WTC11 (cell line): ENCODE measurements at regions not wholly inside any gene's neighbourhood (a gene's known extent, or its start where the extent isn't known, plus 50 kb on each side); places are given as distances from the start of the nearest gene placed in this dataset.

ENCODE experiments used
- ATAC-seq: fragments of 200-7000 bp; cut with Tn5 transposase; 2 replicates; pipeline ENCODE4 v1.10.0; 2021; ENCODE audit warnings: mild to moderate bottlenecking, moderate library complexity
- CTCF ChIA-PET: fragments of 300-600 bp; sonication (Branson Sonifier 250); formaldehyde crosslinking; loops from one replicate; lab custom pipeline; 2021; ENCODE audit warnings: antibody characterized with exemption; lab: Charles Lee
- POLR2A ChIA-PET: fragments of 350-600 bp; sonication (Branson Sonifier 250); formaldehyde crosslinking; loops from one replicate; lab custom pipeline; 2021; ENCODE audit warnings: antibody characterized with exemption; lab: Charles Lee
- DNase-seq: peaks from one replicate; pipeline ENCODE4 v3.0.0; 2021; ENCODE audit warnings: low spot score
- H3K27ac Mint-ChIP-seq: 2 replicates; pipeline ENCODE4 v1.8.0; 2021; ENCODE audit warnings: mixed read lengths
- H3K27me3 Mint-ChIP-seq: 2 replicates; pipeline ENCODE4 v1.8.0; 2021; ENCODE audit warnings: low read depth, mild to moderate bottlenecking, moderate library complexity, mixed read lengths
- H3K36me3 Mint-ChIP-seq: 2 replicates; pipeline ENCODE4 v1.8.0; 2021; ENCODE audit warnings: mixed read lengths
- H3K4me1 Mint-ChIP-seq: 2 replicates; pipeline ENCODE4 v1.8.0; 2022; ENCODE audit warnings: mixed read lengths
- H3K4me3 Mint-ChIP-seq: 2 replicates; pipeline ENCODE4 v1.8.0; 2021; ENCODE audit warnings: mild to moderate bottlenecking, moderate library complexity, mixed read lengths
- H3K9me3 Mint-ChIP-seq: 2 replicates; pipeline ENCODE4 v1.8.0; 2021; ENCODE audit warnings: mixed read lengths
- ATF6 ChIP-seq: sonication (generic); formaldehyde crosslinking; IDR thresholded peaks from 2 replicates; pipeline ENCODE4 v1.8.1; 2023; ENCODE audit warnings: mild to moderate bottlenecking, missing genetic modification reagents
- CBFB ChIP-seq: sonication (generic); formaldehyde crosslinking; IDR thresholded peaks from 2 replicates; pipeline ENCODE4 v1.8.1; 2022; ENCODE audit warnings: mild to moderate bottlenecking, low read depth, missing genetic modification reagents
- CREB1 ChIP-seq: sonication (generic); formaldehyde crosslinking; IDR thresholded peaks from 2 replicates; pipeline ENCODE4 v1.8.0; 2023; ENCODE audit warnings: mild to moderate bottlenecking, missing genetic modification reagents
- CTCF ChIP-seq: fragments of 200-600 bp; IDR thresholded peaks from 2 replicates; pipeline ENCODE4 v1.8.0; 2022; ENCODE audit warnings: antibody characterized with exemption
- IRF2 ChIP-seq: sonication (generic); formaldehyde crosslinking; IDR thresholded peaks from 2 replicates; pipeline ENCODE4 v1.8.0; 2022; ENCODE audit warnings: low read depth, missing genetic modification reagents, borderline replicate concordance
- MAX ChIP-seq: sonication (generic); formaldehyde crosslinking; IDR thresholded peaks from 2 replicates; pipeline ENCODE4 v1.8.0; 2022; ENCODE audit warnings: mild to moderate bottlenecking, missing genetic modification reagents
- NFATC4 ChIP-seq: fragments of 250-450 bp; sonication (Bioruptor Pico); IDR thresholded peaks from 2 replicates; pipeline ENCODE4 v1.9.0; 2021; ENCODE audit warnings: mild to moderate bottlenecking
- NFYB ChIP-seq: sonication (generic); formaldehyde crosslinking; conservative IDR thresholded peaks from 2 replicates; pipeline ENCODE4 v1.8.0; 2022; ENCODE audit warnings: low read depth, missing genetic modification reagents
- NR1H2 ChIP-seq: sonication (generic); formaldehyde crosslinking; IDR thresholded peaks from 2 replicates; pipeline ENCODE4 v1.9.0; 2021; ENCODE audit warnings: mild to moderate bottlenecking, moderate library complexity, missing genetic modification reagents
- PREB ChIP-seq: sonication (generic); formaldehyde crosslinking; IDR thresholded peaks from 2 replicates; pipeline ENCODE4 v1.8.1; 2022; ENCODE audit warnings: mild to moderate bottlenecking, missing genetic modification reagents, moderate library complexity, borderline replicate concordance
- RELA ChIP-seq: sonication (generic); formaldehyde crosslinking; IDR thresholded peaks from 2 replicates; pipeline ENCODE4 v1.8.1; 2022; ENCODE audit warnings: missing genetic modification reagents, mild to moderate bottlenecking, borderline replicate concordance
- RORB ChIP-seq: fragments of 250-450 bp; sonication (Bioruptor Pico); IDR thresholded peaks from 2 replicates; pipeline ENCODE4 v1.9.0; 2021; ENCODE audit warnings: mild to moderate bottlenecking
- ZNF121 ChIP-seq: sonication (generic); formaldehyde crosslinking; IDR thresholded peaks from 2 replicates; pipeline ENCODE4 v1.8.0; 2023; ENCODE audit warnings: missing genetic modification reagents
- ZNF263 ChIP-seq: sonication (generic); formaldehyde crosslinking; IDR thresholded peaks from 2 replicates; pipeline ENCODE4 v1.8.1; 2022; ENCODE audit warnings: low read depth, mild to moderate bottlenecking, moderate library complexity, missing genetic modification reagents
- ZNF317 ChIP-seq: sonication (generic); formaldehyde crosslinking; IDR thresholded peaks from 2 replicates; pipeline ENCODE4 v1.8.1; 2023; ENCODE audit warnings: low read depth, mild to moderate bottlenecking, moderate library complexity, missing genetic modification reagents, borderline replicate concordance
- ZNF425 ChIP-seq: fragments of 250-450 bp; sonication (Bioruptor Pico); conservative IDR thresholded peaks from 2 replicates; pipeline ENCODE4 v1.9.0; 2021; ENCODE audit warnings: mild to moderate bottlenecking
- TF ChIP-seq, protein P1 (sequence below): sonication (generic); formaldehyde crosslinking; IDR thresholded peaks from 2 replicates; pipeline ENCODE4 v1.8.1; 2023; ENCODE audit warnings: mild to moderate bottlenecking, moderate library complexity, missing genetic modification reagents
- TF ChIP-seq, protein P2 (sequence below): sonication (generic); formaldehyde crosslinking; IDR thresholded peaks from 2 replicates; pipeline ENCODE4 v1.8.0; 2022; ENCODE audit warnings: missing genetic modification reagents

DNA sequence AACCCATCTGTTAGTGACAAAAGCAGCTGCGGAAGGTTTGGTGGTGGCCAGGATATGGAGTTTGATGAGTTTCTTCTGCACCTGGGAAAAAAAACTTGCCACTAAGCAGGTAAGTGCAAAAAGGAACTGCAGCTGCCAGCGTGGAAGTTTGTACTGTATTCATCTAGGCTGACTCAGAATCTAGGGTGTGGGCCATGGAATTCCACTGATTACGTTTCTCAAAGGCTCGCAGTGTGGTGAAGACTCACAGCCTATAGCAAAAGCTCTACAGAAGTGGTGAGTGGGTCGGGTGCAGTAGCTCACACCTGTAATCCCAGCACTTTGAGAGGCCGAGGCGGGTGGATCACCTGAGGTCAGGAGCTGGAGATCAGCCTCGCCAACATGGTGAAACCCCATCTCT lies 334.6 kb upstream of the GRM7 start (continued):
- TF ChIP-seq CTCF (no peak), CREB1 (CRISPR knock-in tag) (no peak), ZNF121 (CRISPR knock-in tag) (no peak), ZNF263 (CRISPR knock-in tag) (no peak), CBFB (no peak), NFYB (no peak), IRF2 (CRISPR knock-in tag) (no peak)

- peaks cover 26% of the 10 kb centered on the region for H3K9me3 Mint-ChIP-seq
- DNase-seq: no peak
- H3K27me3 Mint-ChIP-seq: no peaks in the 10 kb centered on the region
- H3K4me3 Mint-ChIP-seq: no peak overlapping the region
- CTCF ChIA-PET: no interaction called here
- no peak overlapping the region for H3K27ac Mint-ChIP-seq
- POLR2A ChIA-PET: no interaction called here
- ATAC-seq: no peak
- H3K4me1 Mint-ChIP-seq: no peaks in the 10 kb centered on the region
- H3K36me3 Mint-ChIP-seq: peaks cover 17% of the 10 kb centered on the region
- no peak for TF ChIP-seq MAX (CRISPR knock-in tag)
- TF ChIP-seq NFYB: no peak
- TF ChIP-seq ZNF425 (CRISPR knock-in tag): no peak
- TF ChIP-seq ZNF317 (CRISPR knock-in tag): no peak
- TF ChIP-seq NR1H2 (CRISPR knock-in tag): no peak
- no peak for TF ChIP-seq RORB
- TF ChIP-seq NFATC4 (CRISPR knock-in tag): no peak
- no peak for TF ChIP-seq RELA (CRISPR knock-in tag)
- no peak for TF ChIP-seq PREB (CRISPR knock-in tag)
- TF ChIP-seq, protein P1, sequence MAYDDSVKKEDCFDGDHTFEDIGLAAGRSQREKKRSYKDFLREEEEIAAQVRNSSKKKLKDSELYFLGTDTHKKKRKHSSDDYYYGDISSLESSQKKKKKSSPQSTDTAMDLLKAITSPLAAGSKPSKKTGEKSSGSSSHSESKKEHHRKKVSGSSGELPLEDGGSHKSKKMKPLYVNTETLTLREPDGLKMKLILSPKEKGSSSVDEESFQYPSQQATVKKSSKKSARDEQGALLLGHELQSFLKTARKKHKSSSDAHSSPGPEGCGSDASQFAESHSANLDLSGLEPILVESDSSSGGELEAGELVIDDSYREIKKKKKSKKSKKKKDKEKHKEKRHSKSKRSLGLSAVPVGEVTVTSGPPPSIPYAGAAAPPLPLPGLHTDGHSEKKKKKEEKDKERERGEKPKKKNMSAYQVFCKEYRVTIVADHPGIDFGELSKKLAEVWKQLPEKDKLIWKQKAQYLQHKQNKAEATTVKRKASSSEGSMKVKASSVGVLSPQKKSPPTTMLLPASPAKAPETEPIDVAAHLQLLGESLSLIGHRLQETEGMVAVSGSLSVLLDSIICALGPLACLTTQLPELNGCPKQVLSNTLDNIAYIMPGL: no peak
- TF ChIP-seq, protein P2, sequence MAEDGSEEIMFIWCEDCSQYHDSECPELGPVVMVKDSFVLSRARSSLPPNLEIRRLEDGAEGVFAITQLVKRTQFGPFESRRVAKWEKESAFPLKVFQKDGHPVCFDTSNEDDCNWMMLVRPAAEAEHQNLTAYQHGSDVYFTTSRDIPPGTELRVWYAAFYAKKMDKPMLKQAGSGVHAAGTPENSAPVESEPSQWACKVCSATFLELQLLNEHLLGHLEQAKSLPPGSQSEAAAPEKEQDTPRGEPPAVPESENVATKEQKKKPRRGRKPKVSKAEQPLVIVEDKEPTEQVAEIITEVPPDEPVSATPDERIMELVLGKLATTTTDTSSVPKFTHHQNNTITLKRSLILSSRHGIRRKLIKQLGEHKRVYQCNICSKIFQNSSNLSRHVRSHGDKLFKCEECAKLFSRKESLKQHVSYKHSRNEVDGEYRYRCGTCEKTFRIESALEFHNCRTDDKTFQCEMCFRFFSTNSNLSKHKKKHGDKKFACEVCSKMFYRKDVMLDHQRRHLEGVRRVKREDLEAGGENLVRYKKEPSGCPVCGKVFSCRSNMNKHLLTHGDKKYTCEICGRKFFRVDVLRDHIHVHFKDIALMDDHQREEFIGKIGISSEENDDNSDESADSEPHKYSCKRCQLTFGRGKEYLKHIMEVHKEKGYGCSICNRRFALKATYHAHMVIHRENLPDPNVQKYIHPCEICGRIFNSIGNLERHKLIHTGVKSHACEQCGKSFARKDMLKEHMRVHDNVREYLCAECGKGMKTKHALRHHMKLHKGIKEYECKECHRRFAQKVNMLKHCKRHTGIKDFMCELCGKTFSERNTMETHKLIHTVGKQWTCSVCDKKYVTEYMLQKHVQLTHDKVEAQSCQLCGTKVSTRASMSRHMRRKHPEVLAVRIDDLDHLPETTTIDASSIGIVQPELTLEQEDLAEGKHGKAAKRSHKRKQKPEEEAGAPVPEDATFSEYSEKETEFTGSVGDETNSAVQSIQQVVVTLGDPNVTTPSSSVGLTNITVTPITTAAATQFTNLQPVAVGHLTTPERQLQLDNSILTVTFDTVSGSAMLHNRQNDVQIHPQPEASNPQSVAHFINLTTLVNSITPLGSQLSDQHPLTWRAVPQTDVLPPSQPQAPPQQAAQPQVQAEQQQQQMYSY: no peak
- TF ChIP-seq CTCF: no peak
- no peak for TF ChIP-seq ZNF121 (CRISPR knock-in tag)
- no peak for TF ChIP-seq ATF6 (CRISPR knock-in tag)
Measured at GRCh38 chr3:6526861-6527260, 334.1 kb upstream of the GRM7 start.
